ENCODE measurements at regions not wholly inside any gene's neighbourhood (a gene's known extent, or its start where the extent isn't known, plus 50 kb on each side); places are given as distances from the start of the nearest gene placed in this dataset.
"Not testable (repeated sequence)": the region's sequence is repeated elsewhere in the genome, so short reads cannot be mapped to it uniquely, and the experiment has no call there.

DNA sequence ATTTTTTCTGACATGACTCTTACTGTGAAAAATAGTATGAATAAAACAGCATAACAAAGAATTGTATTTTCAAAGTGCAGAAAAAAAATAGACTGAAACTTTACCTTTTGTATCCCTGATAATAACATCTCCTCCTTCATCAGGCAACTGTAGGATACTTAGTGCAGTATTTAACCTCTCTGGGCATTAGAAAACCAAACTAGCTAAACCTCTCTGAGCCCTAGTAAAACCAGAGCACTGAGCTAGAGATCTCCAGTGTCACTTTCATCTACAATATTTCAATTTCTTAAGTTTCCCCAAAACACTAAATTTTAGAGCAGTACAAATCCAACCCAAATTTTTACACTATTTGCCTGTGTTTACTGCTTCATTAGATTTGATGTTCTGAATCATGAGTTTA, 594.0 kb upstream of the LINC00305 start:
- in situ Hi-C loops (cut with HindIII; ENCODE audit: low pct_ligation_motif_present, low sequenced_read_pairs), result no loop called here
- TF ChIP-seq, protein P1, sequence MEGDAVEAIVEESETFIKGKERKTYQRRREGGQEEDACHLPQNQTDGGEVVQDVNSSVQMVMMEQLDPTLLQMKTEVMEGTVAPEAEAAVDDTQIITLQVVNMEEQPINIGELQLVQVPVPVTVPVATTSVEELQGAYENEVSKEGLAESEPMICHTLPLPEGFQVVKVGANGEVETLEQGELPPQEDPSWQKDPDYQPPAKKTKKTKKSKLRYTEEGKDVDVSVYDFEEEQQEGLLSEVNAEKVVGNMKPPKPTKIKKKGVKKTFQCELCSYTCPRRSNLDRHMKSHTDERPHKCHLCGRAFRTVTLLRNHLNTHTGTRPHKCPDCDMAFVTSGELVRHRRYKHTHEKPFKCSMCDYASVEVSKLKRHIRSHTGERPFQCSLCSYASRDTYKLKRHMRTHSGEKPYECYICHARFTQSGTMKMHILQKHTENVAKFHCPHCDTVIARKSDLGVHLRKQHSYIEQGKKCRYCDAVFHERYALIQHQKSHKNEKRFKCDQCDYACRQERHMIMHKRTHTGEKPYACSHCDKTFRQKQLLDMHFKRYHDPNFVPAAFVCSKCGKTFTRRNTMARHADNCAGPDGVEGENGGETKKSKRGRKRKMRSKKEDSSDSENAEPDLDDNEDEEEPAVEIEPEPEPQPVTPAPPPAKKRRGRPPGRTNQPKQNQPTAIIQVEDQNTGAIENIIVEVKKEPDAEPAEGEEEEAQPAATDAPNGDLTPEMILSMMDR (IDR thresholded peaks at IDR 0.05; ENCODE audit: low read depth, low read length, missing control alignments), result no peak
- no peak for DNase-seq
- Histone ChIP-seq H3K27ac (no peak overlapping the region), H3K4me3 (ENCODE audit: low read depth, low read length) (no peak overlapping the region), H3K27me3 (replicated peaks) (no peaks in the 10 kb centered on the region), H3K36me3 (replicated peaks) (no peaks in the 10 kb centered on the region)

DNA sequence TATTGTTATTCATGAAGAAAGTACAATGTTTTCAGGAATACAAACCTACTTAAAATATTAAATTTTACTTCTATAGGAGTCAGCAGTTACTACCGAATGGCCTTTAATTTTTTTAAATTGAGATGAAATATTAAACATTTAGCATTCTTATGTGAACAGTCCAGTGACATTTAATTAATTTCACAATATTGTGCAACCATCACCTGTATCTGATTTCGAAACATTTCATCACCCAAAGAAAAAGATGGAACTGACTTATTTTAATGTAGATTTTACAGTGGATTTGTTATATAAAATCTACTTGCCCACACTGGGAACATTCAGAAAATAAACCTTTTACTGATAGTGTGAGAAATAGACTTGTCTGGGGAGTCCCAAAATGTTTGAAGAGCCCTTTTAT, 585.2 kb upstream of the LINC00305 start:
- DNase-seq, result no peak
- in situ Hi-C loops (cut with HindIII; ENCODE audit: low pct_ligation_motif_present, low sequenced_read_pairs), result no loop called here
- no peaks in the 10 kb centered on the region for H3K36me3 ChIP-seq (replicated peaks)
- no peak overlapping the region for H3K27ac ChIP-seq
- H3K27me3 ChIP-seq (replicated peaks), result no peaks in the 10 kb centered on the region
- TF ChIP-seq, protein P1 (IDR thresholded peaks at IDR 0.05; ENCODE audit: low read depth, low read length, missing control alignments), result no peak
- H3K4me3 ChIP-seq (ENCODE audit: low read depth, low read length), result no peak overlapping the region

DNA sequence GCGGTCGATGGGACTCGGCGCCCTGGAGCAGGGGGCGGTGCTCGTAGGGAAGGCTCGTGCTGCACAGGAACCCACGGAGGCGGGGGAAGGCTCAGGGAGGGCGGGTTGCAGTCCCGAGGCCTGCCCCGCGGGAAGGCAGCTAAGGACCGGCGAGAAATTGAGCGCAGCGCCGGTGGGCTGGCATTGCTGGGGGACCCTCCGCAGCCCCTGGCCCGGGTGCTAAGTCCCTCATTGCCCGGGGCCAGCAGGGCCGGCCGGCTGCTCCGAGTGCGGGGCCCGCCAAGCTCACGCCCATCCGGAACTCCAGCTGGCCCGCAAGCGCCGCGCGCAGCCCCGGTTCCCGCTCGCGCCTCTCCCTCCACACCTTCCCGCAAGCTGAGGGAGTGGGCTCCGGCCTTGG, 576.8 kb upstream of the LINC00305 start:
- H3K27ac ChIP-seq; H3K4me3 ChIP-seq (ENCODE audit: low read depth, low read length); H3K27me3 ChIP-seq (replicated peaks); in situ Hi-C loops (cut with HindIII; ENCODE audit: low pct_ligation_motif_present, low sequenced_read_pairs); H3K36me3 ChIP-seq (replicated peaks); DNase-seq: not testable (repeated sequence)

DNA sequence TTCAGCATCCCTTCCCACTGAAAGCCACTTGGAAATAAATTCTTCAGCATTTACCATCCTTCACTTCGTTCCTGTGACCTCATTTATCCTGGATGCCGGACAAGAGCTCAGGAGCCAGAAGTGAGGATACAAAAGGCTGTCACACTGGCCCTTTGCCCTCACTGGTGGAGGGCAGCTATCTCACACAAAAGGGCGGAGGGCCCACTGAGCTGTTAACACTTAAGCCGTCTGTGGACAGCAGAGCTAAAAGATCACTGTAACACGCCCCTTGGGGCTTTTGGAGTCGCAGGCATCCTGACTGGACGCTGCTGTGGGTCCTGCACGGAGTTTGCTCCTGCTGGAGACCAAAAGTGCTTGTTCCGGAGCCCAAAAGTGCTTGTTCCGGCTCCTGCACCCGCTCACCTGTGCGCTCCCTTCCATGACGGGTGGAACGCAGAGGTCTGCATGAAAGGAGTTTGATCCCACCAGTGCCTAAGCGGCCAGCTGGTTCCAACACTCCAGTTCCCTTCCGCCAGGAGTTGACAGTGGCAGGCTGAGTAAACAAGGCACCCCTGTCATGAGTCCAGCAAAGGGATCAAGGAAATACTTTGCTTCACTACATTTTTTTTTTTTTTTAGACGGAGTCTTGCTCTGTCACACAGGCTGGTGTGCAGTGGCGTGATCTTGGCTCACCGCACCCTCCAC, 572.0 kb upstream of the LINC00305 start:
- no peaks in the 10 kb centered on the region for H3K36me3 ChIP-seq (replicated peaks)
- no peaks in the 10 kb centered on the region for H3K27me3 ChIP-seq (replicated peaks)
- no peak overlapping the region for H3K4me3 ChIP-seq (ENCODE audit: low read depth, low read length)
- no peak overlapping the region for H3K27ac ChIP-seq
- TF ChIP-seq, protein P1 (IDR thresholded peaks at IDR 0.05; ENCODE audit: low read depth, low read length, missing control alignments), result no peak
- in situ Hi-C loops (cut with HindIII; ENCODE audit: low pct_ligation_motif_present, low sequenced_read_pairs), result no loop called here
- DNase-seq, result no peak

DNA sequence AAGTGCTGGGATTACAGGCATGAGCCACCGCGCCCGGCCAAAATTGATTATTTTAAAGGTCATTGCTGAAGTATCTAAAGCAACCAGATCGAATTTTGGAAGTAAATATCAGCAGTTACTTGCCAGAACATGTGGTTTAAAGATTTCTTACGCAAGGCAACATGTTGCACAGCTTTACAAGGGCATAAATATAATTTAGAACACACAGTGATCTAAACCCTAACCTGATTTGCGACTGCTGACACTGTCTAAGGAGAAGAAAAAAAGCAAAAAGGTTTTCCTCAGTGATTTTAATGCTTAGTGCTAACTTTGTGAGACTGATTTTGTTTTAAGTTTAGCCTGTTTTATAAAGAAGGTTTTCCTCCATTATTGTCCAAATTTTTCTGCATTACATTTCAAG, 569.9 kb upstream of the LINC00305 start:
- in situ Hi-C loops (cut with HindIII; ENCODE audit: low pct_ligation_motif_present, low sequenced_read_pairs), result no loop called here

DNA sequence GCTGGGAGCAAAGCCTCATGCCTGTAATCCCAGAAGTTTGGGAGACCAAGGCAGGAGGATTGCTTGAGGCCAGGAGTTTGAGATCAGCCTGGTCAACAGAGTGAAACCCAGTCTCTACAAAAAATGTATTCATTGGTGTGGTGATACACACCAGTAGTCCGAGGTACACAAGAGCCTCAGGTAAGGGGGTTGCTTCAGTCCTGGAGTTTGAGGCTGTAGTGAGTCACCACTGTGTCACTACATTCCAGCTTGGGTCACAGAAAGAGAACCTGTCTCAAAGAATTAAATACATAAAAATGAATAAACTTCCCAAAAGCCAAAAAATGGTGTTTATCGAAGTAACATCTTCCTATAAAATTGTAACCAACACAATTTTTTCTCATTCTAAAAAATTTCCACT, 568.1 kb upstream of the LINC00305 start:
- Histone ChIP-seq H3K27ac (no peak overlapping the region), H3K36me3 (replicated peaks) (no peaks in the 10 kb centered on the region), H3K4me3 (ENCODE audit: low read depth, low read length) (no peak overlapping the region), H3K27me3 (replicated peaks) (no peaks in the 10 kb centered on the region)
- TF ChIP-seq, protein P1 (IDR thresholded peaks at IDR 0.05; ENCODE audit: low read depth, low read length, missing control alignments), result no peak
- DNase-seq, result no peak
- in situ Hi-C loops (cut with HindIII; ENCODE audit: low pct_ligation_motif_present, low sequenced_read_pairs), result no loop called here

More for the DNA sequence above, 569.9 kb upstream of the LINC00305 start:
- H3K36me3 ChIP-seq (replicated peaks), result no peaks in the 10 kb centered on the region
- no peak overlapping the region for H3K27ac ChIP-seq
- DNase-seq, result no peak
- TF ChIP-seq, protein P1 (IDR thresholded peaks at IDR 0.05; ENCODE audit: low read depth, low read length, missing control alignments), result no peak
- H3K27me3 ChIP-seq (replicated peaks), result no peaks in the 10 kb centered on the region
- H3K4me3 ChIP-seq (ENCODE audit: low read depth, low read length), result no peak overlapping the region

Data from brain microvascular endothelial cell (primary cell).